Erythroblast (primary cell): ENCODE measurements at regions not wholly inside any gene's neighbourhood (a gene's known extent, or its start where the extent isn't known, plus 50 kb on each side); places are given as distances from the start of the nearest gene placed in this dataset.

Experiments used
- GATA1 ChIP-seq: IDR thresholded peaks from 2 replicates; pipeline ENCODE4 v1.6.1; 2011; ENCODE audit warnings: low read depth, mild to moderate bottlenecking, control low read depth, low read length, moderate library complexity
- POLR2A ChIP-seq: IDR thresholded peaks from 2 replicates; pipeline ENCODE4 v1.6.1; 2011; ENCODE audit warnings: mild to moderate bottlenecking, low read length

- TF ChIP-seq POLR2A = peak; percentile 99
- no peak for TF ChIP-seq GATA1
Measured at GRCh38 chr1:148388260-148389026, 94.7 kb downstream of the PPIAL4G start.
